GM23338 (cell line): ENCODE measurements at regions not wholly inside any gene's neighbourhood (a gene's known extent, or its start where the extent isn't known, plus 50 kb on each side); places are given as distances from the start of the nearest gene placed in this dataset.

Experiments
- ATAC-seq: fragments of 200-7000 bp; cut with Tn5 transposase; 3 replicates; pipeline ENCODE4 v1.9.1; 2020
- DNase-seq: peaks from one replicate; pipeline ENCODE4 v3.0.0-alpha.2; 2015; ENCODE audit warnings: low spot score
- H2AFZ ChIP-seq: fragments of 200-600 bp; sonication (generic); 2 replicates; pipeline ENCODE4 v1.8.0; 2016; ENCODE audit warnings: antibody characterized with exemption, mild to moderate bottlenecking, moderate library complexity
- H3F3A ChIP-seq: fragments of 200-600 bp; sonication (generic); replicated peaks from 2 replicates; pipeline ENCODE4 v1.8.0; 2017; ENCODE audit warnings: antibody characterized with exemption, mixed run types, low read depth
- H3K27ac ChIP-seq: fragments of 200-600 bp; sonication (generic); 2 replicates; pipeline ENCODE4 v1.6.1; 2016; ENCODE audit warnings: low read depth
- H3K27me3 ChIP-seq: fragments of 200-600 bp; sonication (generic); 2 replicates; pipeline ENCODE4 v1.8.0; 2016; ENCODE audit warnings: mild to moderate bottlenecking, mixed run types, moderate library complexity; ENCODE audit not compliant: insufficient read depth
- H3K36me3 ChIP-seq: fragments of 200-600 bp; sonication (generic); 2 replicates; pipeline ENCODE4 v1.8.0; 2016; ENCODE audit warnings: mild to moderate bottlenecking; ENCODE audit not compliant: insufficient read depth
- H3K4me1 ChIP-seq: fragments of 200-600 bp; sonication (generic); 2 replicates; pipeline ENCODE4 v1.8.0; 2016; ENCODE audit warnings: mild to moderate bottlenecking, moderate library complexity; ENCODE audit not compliant: insufficient read depth
- H3K4me2 ChIP-seq: fragments of 200-600 bp; sonication (generic); 2 replicates; pipeline ENCODE4 v1.7.1; 2017; ENCODE audit warnings: mixed run types
- H3K4me3 ChIP-seq: fragments of 200-600 bp; sonication (generic); 2 replicates; pipeline ENCODE4 v1.6.1; 2016; ENCODE audit warnings: mixed run types
- H3K79me2 ChIP-seq: fragments of 200-600 bp; sonication (generic); replicated peaks from 2 replicates; pipeline ENCODE4 v1.8.0; 2017; ENCODE audit warnings: mild to moderate bottlenecking; ENCODE audit not compliant: insufficient read depth
- H3K9me2 ChIP-seq: fragments of 200-600 bp; sonication (generic); 2 replicates; pipeline ENCODE4 v1.8.0; 2017; ENCODE audit not compliant: insufficient read depth
- H4K20me1 ChIP-seq: fragments of 200-600 bp; sonication (generic); replicated peaks from 2 replicates; pipeline ENCODE4 v1.8.0; 2017; ENCODE audit warnings: mild to moderate bottlenecking; ENCODE audit not compliant: insufficient read depth
- H3K27ac Mint-ChIP-seq: 2 replicates; pipeline ENCODE4 v1.8.0; 2020; ENCODE audit warnings: inconsistent platforms, mild to moderate bottlenecking, moderate library complexity, mixed read lengths
- H3K27me3 Mint-ChIP-seq: 3 replicates; pipeline ENCODE4 v1.8.0; 2022; ENCODE audit warnings: low read depth, mild to moderate bottlenecking, moderate library complexity, mixed read lengths, inconsistent platforms; ENCODE audit not compliant: insufficient read depth, poor library complexity
- H3K36me3 Mint-ChIP-seq: 3 replicates; pipeline ENCODE4 v1.8.0; 2021; ENCODE audit warnings: low read depth, mild to moderate bottlenecking, inconsistent platforms, moderate library complexity, mixed read lengths
- H3K4me1 Mint-ChIP-seq: 3 replicates; pipeline ENCODE4 v1.8.0; 2020; ENCODE audit warnings: mild to moderate bottlenecking, inconsistent platforms, mixed read lengths
- H3K4me3 Mint-ChIP-seq: 3 replicates; pipeline ENCODE4 v1.8.0; 2021; ENCODE audit warnings: moderate library complexity, mild to moderate bottlenecking, inconsistent platforms, mixed read lengths
- H3K9me3 Mint-ChIP-seq: 3 replicates; pipeline ENCODE4 v1.8.0; 2020; ENCODE audit warnings: moderate library complexity, mild to moderate bottlenecking, inconsistent platforms, mixed read lengths
- CREB1 ChIP-seq: fragments of 250-450 bp; sonication (Bioruptor Pico); IDR thresholded peaks from 2 replicates; pipeline ENCODE4 v1.5.0; 2020; ENCODE audit warnings: low read depth, mild to moderate bottlenecking, moderate library complexity
- EZH2 ChIP-seq: fragments of 200-600 bp; sonication (generic); IDR thresholded peaks from one replicate; pipeline ENCODE4 v1.8.0; 2017; ENCODE audit warnings: antibody characterized with exemption, mild to moderate bottlenecking, low read depth; ENCODE audit not compliant: unreplicated experiment
- EZH2phosphoT487 ChIP-seq: fragments of 200-600 bp; sonication (generic); IDR thresholded peaks from one replicate; pipeline ENCODE4 v1.8.1; 2018; ENCODE audit warnings: antibody characterized with exemption; ENCODE audit not compliant: unreplicated experiment
- NANOG ChIP-seq: IDR thresholded peaks from 2 replicates; pipeline ENCODE4 v1.6.1; 2016; ENCODE audit warnings: antibody characterized with exemption, borderline replicate concordance
- POLR2AphosphoS5 ChIP-seq: IDR thresholded peaks from 2 replicates; pipeline ENCODE4 v1.6.1; 2016; ENCODE audit warnings: antibody characterized with exemption, low read depth
- STAT1 ChIP-seq: IDR thresholded peaks from one replicate; pipeline ENCODE4 v1.6.1; 2016; ENCODE audit warnings: antibody characterized with exemption; ENCODE audit not compliant: unreplicated experiment
- TF ChIP-seq, protein P1 (sequence below): IDR thresholded peaks from one replicate; pipeline ENCODE4 v1.6.1; 2018; ENCODE audit warnings: antibody characterized with exemption; ENCODE audit not compliant: unreplicated experiment
- TF ChIP-seq, protein P2 (sequence below): IDR thresholded peaks from 2 replicates; pipeline ENCODE4 v1.6.1; 2016; ENCODE audit warnings: antibody characterized with exemption
- TF ChIP-seq, protein P3 (sequence below), 2 experiments: fragments of 200-600 bp in 1 of 2; sonication (generic) in 1 of 2; conservative IDR thresholded peaks; 2 replicates each; pipeline versions ENCODE4 v1.5.1 to v1.6.1; 2016 to 2017; ENCODE audit warnings: antibody characterized with exemption in 2 of 2, low read depth in 2 of 2, mild to moderate bottlenecking in 2 of 2, moderate library complexity in 1 of 2
- TF ChIP-seq, protein P4 (sequence below): fragments of 250-450 bp; sonication (Bioruptor Pico); IDR thresholded peaks from 2 replicates; pipeline ENCODE4 v1.5.0; 2020; ENCODE audit warnings: mild to moderate bottlenecking, moderate library complexity

- no peak overlapping the region for H3K27ac Mint-ChIP-seq
- TF ChIP-seq, protein P1, sequence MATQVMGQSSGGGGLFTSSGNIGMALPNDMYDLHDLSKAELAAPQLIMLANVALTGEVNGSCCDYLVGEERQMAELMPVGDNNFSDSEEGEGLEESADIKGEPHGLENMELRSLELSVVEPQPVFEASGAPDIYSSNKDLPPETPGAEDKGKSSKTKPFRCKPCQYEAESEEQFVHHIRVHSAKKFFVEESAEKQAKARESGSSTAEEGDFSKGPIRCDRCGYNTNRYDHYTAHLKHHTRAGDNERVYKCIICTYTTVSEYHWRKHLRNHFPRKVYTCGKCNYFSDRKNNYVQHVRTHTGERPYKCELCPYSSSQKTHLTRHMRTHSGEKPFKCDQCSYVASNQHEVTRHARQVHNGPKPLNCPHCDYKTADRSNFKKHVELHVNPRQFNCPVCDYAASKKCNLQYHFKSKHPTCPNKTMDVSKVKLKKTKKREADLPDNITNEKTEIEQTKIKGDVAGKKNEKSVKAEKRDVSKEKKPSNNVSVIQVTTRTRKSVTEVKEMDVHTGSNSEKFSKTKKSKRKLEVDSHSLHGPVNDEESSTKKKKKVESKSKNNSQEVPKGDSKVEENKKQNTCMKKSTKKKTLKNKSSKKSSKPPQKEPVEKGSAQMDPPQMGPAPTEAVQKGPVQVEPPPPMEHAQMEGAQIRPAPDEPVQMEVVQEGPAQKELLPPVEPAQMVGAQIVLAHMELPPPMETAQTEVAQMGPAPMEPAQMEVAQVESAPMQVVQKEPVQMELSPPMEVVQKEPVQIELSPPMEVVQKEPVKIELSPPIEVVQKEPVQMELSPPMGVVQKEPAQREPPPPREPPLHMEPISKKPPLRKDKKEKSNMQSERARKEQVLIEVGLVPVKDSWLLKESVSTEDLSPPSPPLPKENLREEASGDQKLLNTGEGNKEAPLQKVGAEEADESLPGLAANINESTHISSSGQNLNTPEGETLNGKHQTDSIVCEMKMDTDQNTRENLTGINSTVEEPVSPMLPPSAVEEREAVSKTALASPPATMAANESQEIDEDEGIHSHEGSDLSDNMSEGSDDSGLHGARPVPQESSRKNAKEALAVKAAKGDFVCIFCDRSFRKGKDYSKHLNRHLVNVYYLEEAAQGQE, result no peak
- TF ChIP-seq CREB1 (CRISPR knock-in tag) (no peak), EZH2phosphoT487 (no peak), EZH2 (no peak), POLR2AphosphoS5 (no peak)
- ATAC-seq, result no peak
Measured at GRCh38 chr14:27061299-27061698, 463.5 kb upstream of the NOVA1 start.

DNA sequence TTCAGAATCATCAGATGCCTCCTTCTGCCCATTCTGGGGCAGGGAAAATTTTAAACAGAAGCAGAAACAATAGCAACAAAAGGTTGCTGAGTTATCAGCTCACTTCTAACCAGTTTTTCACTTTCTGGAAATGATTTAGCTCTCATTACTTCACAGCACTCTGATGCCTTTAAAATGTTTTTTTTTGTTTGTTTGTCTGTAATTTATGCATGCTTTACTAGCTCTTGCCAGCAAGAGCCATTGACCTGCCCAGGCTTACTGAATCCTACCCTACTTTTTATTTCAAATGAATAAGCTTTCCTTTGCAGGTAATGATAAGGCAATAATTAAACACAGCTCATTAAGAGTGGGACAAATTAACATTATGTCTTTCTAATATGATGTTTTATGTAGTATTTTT, 466.1 kb upstream of the NOVA1 start:
- Histone ChIP-seq H2AFZ (no peak overlapping the region), H3K36me3 (no peaks in the 10 kb centered on the region), H3K9me2 (no peaks in the 10 kb centered on the region), H3K4me3 (no peak overlapping the region), H3K4me2 (no peak overlapping the region), H3K27ac (no peak overlapping the region), H3K4me1 (no peaks in the 10 kb centered on the region), H3F3A (no peaks in the 10 kb centered on the region), H3K79me2 (no peaks in the 10 kb centered on the region), H4K20me1 (no peaks in the 10 kb centered on the region), H3K27me3 (no peaks in the 10 kb centered on the region)
- no peaks in the 10 kb centered on the region for H3K9me3 Mint-ChIP-seq
- no peaks in the 10 kb centered on the region for H3K4me1 Mint-ChIP-seq
- H3K4me3 Mint-ChIP-seq, result no peak overlapping the region
- ATAC-seq (no peak), DNase-seq (no peak)
- no peaks in the 10 kb centered on the region for H3K27me3 Mint-ChIP-seq
- no peak overlapping the region for H3K27ac Mint-ChIP-seq
- H3K36me3 Mint-ChIP-seq, result no peaks in the 10 kb centered on the region
- TF ChIP-seq EZH2 (no peak), STAT1 (no peak), EZH2phosphoT487 (no peak), NANOG (no peak)
- TF ChIP-seq, protein P2, sequence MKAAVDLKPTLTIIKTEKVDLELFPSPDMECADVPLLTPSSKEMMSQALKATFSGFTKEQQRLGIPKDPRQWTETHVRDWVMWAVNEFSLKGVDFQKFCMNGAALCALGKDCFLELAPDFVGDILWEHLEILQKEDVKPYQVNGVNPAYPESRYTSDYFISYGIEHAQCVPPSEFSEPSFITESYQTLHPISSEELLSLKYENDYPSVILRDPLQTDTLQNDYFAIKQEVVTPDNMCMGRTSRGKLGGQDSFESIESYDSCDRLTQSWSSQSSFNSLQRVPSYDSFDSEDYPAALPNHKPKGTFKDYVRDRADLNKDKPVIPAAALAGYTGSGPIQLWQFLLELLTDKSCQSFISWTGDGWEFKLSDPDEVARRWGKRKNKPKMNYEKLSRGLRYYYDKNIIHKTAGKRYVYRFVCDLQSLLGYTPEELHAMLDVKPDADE, result no peak
- TF ChIP-seq, protein P3, sequence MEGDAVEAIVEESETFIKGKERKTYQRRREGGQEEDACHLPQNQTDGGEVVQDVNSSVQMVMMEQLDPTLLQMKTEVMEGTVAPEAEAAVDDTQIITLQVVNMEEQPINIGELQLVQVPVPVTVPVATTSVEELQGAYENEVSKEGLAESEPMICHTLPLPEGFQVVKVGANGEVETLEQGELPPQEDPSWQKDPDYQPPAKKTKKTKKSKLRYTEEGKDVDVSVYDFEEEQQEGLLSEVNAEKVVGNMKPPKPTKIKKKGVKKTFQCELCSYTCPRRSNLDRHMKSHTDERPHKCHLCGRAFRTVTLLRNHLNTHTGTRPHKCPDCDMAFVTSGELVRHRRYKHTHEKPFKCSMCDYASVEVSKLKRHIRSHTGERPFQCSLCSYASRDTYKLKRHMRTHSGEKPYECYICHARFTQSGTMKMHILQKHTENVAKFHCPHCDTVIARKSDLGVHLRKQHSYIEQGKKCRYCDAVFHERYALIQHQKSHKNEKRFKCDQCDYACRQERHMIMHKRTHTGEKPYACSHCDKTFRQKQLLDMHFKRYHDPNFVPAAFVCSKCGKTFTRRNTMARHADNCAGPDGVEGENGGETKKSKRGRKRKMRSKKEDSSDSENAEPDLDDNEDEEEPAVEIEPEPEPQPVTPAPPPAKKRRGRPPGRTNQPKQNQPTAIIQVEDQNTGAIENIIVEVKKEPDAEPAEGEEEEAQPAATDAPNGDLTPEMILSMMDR (conservative IDR thresholded peaks at IDR 0.05; ENCODE audit: low read depth in 2 of 2), result no peak
- TF ChIP-seq, protein P4, sequence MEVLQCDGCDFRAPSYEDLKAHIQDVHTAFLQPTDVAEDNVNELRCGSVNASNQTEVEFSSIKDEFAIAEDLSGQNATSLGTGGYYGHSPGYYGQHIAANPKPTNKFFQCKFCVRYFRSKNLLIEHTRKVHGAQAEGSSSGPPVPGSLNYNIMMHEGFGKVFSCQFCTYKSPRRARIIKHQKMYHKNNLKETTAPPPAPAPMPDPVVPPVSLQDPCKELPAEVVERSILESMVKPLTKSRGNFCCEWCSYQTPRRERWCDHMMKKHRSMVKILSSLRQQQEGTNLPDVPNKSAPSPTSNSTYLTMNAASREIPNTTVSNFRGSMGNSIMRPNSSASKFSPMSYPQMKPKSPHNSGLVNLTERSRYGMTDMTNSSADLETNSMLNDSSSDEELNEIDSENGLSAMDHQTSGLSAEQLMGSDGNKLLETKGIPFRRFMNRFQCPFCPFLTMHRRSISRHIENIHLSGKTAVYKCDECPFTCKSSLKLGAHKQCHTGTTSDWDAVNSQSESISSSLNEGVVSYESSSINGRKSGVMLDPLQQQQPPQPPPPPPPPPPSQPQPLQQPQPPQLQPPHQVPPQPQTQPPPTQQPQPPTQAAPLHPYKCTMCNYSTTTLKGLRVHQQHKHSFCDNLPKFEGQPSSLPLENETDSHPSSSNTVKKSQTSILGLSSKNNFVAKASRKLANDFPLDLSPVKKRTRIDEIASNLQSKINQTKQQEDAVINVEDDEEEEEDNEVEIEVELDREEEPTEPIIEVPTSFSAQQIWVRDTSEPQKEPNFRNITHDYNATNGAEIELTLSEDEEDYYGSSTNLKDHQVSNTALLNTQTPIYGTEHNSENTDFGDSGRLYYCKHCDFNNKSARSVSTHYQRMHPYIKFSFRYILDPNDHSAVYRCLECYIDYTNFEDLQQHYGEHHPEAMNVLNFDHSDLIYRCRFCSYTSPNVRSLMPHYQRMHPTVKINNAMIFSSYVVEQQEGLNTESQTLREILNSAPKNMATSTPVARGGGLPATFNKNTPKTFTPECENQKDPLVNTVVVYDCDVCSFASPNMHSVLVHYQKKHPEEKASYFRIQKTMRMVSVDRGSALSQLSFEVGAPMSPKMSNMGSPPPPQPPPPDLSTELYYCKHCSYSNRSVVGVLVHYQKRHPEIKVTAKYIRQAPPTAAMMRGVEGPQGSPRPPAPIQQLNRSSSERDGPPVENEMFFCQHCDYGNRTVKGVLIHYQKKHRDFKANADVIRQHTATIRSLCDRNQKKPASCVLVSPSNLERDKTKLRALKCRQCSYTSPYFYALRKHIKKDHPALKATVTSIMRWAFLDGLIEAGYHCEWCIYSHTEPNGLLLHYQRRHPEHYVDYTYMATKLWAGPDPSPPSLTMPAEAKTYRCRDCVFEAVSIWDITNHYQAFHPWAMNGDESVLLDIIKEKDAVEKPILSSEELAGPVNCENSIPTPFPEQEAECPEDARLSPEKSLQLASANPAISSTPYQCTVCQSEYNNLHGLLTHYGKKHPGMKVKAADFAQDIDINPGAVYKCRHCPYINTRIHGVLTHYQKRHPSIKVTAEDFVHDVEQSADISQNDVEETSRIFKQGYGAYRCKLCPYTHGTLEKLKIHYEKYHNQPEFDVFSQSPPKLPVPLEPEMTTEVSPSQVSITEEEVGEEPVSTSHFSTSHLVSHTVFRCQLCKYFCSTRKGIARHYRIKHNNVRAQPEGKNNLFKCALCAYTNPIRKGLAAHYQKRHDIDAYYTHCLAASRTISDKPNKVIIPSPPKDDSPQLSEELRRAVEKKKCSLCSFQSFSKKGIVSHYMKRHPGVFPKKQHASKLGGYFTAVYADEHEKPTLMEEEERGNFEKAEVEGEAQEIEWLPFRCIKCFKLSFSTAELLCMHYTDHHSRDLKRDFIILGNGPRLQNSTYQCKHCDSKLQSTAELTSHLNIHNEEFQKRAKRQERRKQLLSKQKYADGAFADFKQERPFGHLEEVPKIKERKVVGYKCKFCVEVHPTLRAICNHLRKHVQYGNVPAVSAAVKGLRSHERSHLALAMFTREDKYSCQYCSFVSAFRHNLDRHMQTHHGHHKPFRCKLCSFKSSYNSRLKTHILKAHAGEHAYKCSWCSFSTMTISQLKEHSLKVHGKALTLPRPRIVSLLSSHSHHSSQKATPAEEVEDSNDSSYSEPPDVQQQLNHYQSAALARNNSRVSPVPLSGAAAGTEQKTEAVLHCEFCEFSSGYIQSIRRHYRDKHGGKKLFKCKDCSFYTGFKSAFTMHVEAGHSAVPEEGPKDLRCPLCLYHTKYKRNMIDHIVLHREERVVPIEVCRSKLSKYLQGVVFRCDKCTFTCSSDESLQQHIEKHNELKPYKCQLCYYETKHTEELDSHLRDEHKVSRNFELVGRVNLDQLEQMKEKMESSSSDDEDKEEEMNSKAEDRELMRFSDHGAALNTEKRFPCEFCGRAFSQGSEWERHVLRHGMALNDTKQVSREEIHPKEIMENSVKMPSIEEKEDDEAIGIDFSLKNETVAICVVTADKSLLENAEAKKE (CRISPR knock-in tag), result no peak

More at GRCh38 chr14:27061299-27061698, 463.5 kb upstream of the NOVA1 start:
- H3K9me3 Mint-ChIP-seq, result no peaks in the 10 kb centered on the region
- no peaks in the 10 kb centered on the region for H3K36me3 Mint-ChIP-seq
- H3K36me3 ChIP-seq, result no peaks in the 10 kb centered on the region
- H3K4me3 Mint-ChIP-seq, result no peak overlapping the region
- no peak overlapping the region for H3K4me2 ChIP-seq
- DNase-seq, result no peak
- H2AFZ ChIP-seq, result no peak overlapping the region
- no peak overlapping the region for H3K4me3 ChIP-seq
- H3K4me1 Mint-ChIP-seq, result no peaks in the 10 kb centered on the region
- no peaks in the 10 kb centered on the region for H3F3A ChIP-seq
- H4K20me1 ChIP-seq, result no peaks in the 10 kb centered on the region
- H3K4me1 ChIP-seq, result no peaks in the 10 kb centered on the region
- H3K79me2 ChIP-seq, result no peaks in the 10 kb centered on the region
- no peak overlapping the region for H3K27ac ChIP-seq
- H3K9me2 ChIP-seq, result 0 out of 2 replicates have a peak, but pooled peaks cover 4% of the 10 kb centered on the region
- no peaks in the 10 kb centered on the region for H3K27me3 ChIP-seq
- H3K27me3 Mint-ChIP-seq, result no peaks in the 10 kb centered on the region
